SKM-1 (cell line): ENCODE measurements at regions not wholly inside any gene's neighbourhood (a gene's known extent, or its start where the extent isn't known, plus 50 kb on each side); places are given as distances from the start of the nearest gene placed in this dataset.

Experiments used
- DNase-seq: peaks from one replicate; lab custom pipeline; 2025; ENCODE audit not compliant: unreplicated experiment; lab: John Stamatoyannopoulos, UW

DNA sequence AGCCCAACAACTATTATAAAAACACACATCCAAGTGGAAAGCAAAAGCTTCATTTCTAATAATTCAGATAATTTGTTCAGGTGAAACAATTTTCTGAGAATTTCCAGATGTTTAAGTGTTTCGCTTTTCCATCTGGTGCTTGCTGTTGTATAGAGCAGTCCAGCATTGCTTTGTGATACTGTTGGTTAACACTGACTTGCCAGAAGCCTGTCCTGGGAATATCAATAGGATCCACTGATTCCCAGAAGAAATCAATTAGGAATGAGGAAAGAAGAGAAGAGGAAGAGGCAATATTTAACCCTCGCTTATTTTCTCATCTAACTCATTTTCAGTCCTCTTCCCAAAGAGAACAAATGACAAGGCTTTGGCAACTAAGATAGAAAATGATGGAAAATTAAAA lies 94.9 kb upstream of the DDIT4L start:
- DNase-seq, result no peak

DNA sequence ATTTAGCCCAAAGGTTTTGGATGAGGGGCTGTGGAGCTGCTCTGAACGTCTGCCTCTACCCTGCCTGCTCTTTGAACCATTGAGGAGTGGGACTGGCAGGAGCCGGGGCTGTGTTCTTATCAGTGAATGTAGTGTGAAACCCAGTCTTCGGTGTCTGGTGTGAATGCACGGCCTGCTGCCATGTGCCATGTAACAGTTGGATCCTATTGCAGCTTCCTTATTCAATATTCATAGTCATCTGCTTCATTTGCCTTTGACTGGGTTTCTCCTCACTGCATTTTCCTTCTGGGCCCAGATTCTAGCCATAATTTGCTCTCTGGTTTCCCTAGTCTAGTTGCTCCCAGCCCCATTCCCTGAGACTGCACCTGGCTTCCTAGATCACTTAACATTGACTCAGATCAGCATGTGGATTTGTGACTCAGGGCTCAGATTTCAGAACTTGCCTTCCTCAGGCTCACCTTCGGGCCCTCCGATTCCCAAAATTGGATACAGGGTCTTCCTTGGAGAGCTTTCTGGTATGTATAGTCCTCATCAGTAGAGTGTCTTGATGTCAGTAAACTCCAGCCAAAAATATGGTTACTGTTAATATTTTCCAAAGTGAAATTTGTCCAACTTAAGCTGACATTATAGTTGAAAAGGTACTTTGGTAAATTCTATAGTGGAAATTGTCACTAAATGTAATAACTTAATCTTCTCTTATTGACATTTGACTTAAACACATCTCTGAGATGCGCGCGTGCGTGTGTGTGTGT lies 94.0 kb upstream of the DDIT4L start:
- no peak for DNase-seq

DNA sequence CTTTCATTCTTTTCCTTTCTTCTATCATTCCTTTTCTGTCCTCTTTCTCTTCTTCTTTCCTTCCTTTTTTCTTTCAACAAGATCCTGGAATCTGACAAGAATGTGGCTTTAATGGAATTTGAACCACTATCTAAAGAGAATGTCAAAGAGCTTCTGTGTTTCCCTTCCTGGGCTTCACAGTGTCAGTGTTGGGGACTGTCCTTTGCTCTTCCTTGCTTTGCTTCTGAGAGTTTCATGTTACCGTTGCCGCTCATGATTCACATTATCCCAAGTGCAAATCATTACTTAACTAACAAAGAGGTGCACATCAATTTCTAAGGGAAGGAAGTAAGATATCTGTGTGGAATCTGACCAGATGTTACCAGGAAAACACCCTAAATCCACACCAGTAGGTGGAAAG lies 90.5 kb upstream of the DDIT4L start:
- DNase-seq, result no peak

DNA sequence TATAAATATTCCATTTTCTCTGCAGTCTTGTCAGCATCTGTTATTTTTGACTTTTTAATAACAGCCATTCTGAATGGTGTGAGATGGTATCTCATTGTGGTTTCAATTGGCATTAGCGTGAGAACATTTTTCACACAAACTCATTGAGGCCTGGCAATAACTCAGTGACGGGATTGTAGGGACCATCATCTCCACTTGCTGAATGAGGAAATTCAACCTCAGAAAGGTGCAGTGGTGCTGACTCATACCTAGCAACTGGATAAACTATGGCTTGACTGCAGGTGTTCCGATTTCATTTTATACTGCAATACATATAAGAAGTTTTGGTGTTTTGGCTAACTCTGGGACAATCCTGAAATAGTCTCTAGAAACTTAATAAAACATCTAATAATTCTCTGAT lies 88.3 kb upstream of the DDIT4L start:
- DNase-seq, result no peak

DNA sequence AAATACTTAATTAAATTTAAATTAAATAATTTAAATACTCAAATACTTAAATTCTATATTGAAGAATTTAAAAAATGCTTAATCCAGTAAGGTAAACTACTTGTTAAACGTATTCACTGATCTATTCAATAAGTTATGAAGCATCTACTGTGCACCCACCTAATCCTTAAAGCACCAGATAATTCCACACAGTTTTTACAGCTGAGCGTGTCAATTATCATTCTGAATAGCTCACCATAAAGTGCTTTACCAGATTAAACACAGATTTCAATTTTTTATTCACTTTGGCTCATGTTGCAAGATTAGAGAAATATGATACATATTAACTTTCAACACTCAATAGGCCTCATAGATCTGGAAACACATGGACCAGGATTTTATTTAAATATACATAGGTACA lies 79.2 kb upstream of the DDIT4L start:
- no peak for DNase-seq

DNA sequence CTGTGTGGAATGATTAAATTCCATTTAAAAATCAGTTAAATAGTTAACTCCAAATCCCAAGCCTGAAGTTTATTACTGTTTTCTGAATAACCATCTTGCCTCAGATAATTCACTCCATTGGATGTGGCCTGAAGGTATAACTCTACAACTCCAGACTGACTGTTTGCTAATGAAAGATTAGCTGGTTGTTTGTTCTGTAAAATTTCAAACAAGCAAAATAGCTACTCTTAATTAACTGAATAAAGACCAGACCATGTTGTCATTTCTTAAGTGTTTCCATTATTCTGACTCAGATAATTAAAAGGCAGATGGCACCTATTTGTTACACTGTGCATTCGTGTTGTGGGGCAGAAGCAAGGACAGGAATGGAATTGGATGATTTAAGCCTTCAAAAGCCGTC lies 78.5 kb upstream of the DDIT4L start:
- DNase-seq, result no peak

DNA sequence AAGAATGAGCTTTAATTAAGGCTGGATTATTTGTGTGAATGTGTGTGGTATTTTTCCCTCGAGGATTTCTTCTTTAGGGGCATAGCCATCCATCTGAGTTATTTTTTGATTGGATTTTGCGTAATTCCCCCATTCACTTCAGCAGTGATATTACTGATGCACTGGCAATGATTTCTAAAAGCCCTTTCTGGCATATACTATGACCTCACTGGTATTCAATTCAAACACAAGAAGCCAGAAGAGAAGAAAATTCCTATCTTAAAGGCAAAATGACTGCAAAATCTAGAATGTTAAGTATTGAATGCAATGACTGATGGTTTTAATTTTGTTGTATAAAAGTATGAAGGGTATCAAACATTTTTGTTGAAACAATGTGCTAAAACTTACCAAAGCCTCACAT lies 71.1 kb upstream of the DDIT4L start:
- DNase-seq, result no peak

DNA sequence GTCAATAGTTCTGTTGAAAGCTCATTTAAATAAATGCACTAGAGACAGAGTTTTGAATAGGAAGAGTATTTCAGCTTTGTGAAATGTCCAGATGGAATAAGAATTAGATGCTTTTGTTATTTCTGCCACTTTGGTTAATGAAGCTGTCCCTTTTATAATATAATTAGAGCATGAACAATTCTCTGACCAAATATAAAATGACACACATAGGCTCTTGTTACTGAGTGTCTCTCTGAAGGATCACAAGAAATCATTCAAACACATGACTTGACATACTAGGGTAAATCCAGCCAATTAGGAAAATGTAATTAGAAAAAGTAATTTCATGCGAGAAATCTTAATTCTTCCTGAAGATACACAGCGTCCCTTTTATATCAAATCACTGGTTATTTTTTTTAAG lies 68.4 kb upstream of the DDIT4L start:
- no peak for DNase-seq

DNA sequence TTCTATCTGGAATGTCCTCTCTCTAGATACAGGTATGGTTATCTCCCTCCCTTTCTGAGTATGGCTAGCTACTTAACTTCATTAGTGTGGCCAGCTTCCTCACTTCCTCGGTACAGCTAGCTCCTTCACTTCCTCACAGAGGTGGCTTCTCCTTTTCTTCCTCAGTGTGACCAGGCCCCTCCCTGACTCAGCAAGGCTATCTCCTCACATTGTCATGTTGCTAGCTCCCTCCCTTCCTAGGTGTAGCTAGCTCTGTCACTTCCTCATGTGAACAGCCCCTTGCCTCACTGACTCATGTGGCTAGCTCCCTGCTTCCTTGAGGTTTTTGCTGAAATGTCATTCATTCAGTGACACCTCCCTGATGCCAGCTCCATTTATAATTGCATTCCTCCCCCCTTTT lies 67.3 kb upstream of the DDIT4L start:
- DNase-seq, result peak; percentile 98

DNA sequence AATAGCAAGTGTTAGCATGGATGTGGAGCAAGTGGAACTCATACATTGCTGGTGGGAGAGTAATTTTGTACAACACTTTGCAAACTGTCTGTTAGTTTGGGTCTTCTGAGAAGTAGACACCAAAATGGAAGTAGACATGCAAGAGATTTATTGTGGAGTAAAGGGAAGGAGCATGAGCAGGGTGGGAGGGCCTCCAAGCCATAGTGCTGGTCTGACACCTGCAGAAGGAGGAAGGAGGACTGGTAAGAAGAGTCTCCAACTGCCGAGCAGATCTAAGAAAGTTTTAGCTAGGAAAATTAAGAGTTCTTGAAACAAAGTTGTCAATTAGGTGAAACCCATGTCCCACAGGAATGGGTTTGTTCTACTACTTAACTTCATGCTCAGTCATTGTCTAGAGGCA lies 64.0 kb upstream of the DDIT4L start:
- DNase-seq, result no peak

DNA sequence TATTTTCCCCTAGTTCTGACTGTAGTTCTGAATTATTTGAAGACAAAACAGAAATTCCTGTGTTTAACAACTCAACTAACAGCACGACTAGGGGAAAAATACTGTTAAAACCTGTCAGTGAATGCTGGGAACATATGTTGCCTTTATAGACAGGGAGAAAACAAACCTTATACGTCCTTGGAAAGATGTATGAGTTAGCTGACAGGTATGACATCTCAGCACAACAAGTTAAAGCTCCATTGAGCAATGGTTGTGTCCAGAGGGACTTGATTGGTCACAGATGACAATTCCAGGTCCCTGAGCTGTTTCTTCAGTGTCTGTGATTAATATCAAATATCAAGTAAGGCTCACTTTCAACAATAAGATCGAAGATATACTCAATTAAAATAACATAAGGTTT lies 58.2 kb upstream of the DDIT4L start:
- no peak for DNase-seq

DNA sequence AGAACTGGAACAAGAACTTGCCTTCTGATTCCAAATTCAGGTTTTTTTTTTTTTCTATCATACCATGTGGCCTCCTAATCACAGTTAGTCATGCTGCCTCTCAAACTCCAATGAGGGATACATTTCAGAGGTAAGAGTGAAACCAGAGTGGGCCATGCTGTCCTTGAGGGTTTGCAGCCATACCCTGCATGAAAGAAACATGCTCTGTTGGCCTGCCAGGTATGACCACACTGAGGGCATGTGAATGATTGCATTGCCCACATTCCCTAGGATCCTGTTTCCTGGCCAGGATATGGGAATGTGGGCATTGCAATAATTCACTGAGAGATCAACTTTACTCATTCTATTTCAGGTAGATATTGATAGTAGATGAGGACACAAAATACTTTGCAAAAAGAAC lies 56.4 kb upstream of the DDIT4L start:
- no peak for DNase-seq

DNA sequence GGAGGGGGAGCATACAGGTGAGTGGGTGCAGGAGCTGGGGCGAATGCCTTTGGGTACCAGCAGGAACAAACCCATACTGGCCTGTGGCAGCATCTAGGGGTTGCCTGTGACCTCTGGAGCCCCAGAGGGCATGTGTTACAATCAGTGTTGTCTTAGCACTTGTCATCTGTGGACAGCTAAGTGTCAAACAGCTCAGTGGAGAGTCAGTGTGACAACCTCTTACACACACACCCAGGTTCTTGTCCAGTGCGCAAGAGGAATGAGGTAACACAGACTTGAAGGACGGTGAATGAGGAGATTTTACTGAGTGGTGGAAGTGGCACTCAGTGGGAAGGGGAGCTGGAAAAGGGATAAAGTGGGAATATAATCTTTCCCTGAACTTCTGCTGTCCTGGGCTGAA lies 54.1 kb upstream of the DDIT4L start:
- no peak for DNase-seq
